AG10803 (cell line): ENCODE measurements at regions not wholly inside any gene's neighbourhood (a gene's known extent, or its start where the extent isn't known, plus 50 kb on each side); places are given as distances from the start of the nearest gene placed in this dataset.
"Not testable (repeated sequence)": the region's sequence is repeated elsewhere in the genome, so short reads cannot be mapped to it uniquely, and the experiment has no call there.

ENCODE experiments used
- DNase-seq: peaks from one replicate; pipeline ENCODE4 v3.0.0; 2010; ENCODE audit warnings: low read depth
- H3K4me3 ChIP-seq: 2 replicates; pipeline ENCODE4 v1.5.1; 2011; ENCODE audit warnings: mild to moderate bottlenecking, low read length, control low read depth
- CTCF ChIP-seq: conservative IDR thresholded peaks from 2 replicates; pipeline ENCODE4 v1.5.1; 2011; ENCODE audit warnings: mild to moderate bottlenecking, low read length, control low read depth, inconsistent platforms

GRCh38 chr7:50251765-50252164 is 52.8 kb upstream of the IKZF1 start:
- no peak overlapping the region for H3K4me3 ChIP-seq
- DNase-seq = no peak
- TF ChIP-seq CTCF = no peak

- TF ChIP-seq CTCF = no peak
- no peak overlapping the region for H3K4me3 ChIP-seq
Measured at GRCh38 chr7:50246551-50246950, 58.0 kb upstream of the IKZF1 start.

GRCh38 chr7:50242111-50242510 is 62.4 kb upstream of the IKZF1 start:
- not testable (repeated sequence) for H3K4me3 ChIP-seq, DNase-seq

More at GRCh38 chr7:50246551-50246950, 58.0 kb upstream of the IKZF1 start:
- no peak for DNase-seq

- H3K4me3 ChIP-seq, DNase-seq: not testable (repeated sequence)
Measured at GRCh38 chr7:50240699-50241098, 63.8 kb upstream of the IKZF1 start.

- no peak overlapping the region for H3K4me3 ChIP-seq
- peak; percentile 19; the same call in 1 of the 2 replicates for TF ChIP-seq CTCF
- DNase-seq = no peak
Measured at GRCh38 chr7:50229964-50230363, 74.6 kb upstream of the IKZF1 start.

GRCh38 chr7:50228148-50228547 is 76.4 kb upstream of the IKZF1 start:
- DNase-seq = no peak
- H3K4me3 ChIP-seq = no peak overlapping the region
- TF ChIP-seq CTCF = no peak

- TF ChIP-seq CTCF = no peak
- no peak for DNase-seq
- H3K4me3 ChIP-seq = no peak overlapping the region
Measured at GRCh38 chr7:50227726-50228125, 76.8 kb upstream of the IKZF1 start.

- no peak overlapping the region for H3K4me3 ChIP-seq
- TF ChIP-seq CTCF = no peak
- DNase-seq = no peak
Measured at GRCh38 chr7:50226669-50227068, 77.8 kb upstream of the IKZF1 start.
